Stomach smooth muscle (tissue), 2 donors: ENCODE measurements at regions not wholly inside any gene's neighbourhood (a gene's known extent, or its start where the extent isn't known, plus 50 kb on each side); places are given as distances from the start of the nearest gene placed in this dataset.
"Not testable (repeated sequence)": the region's sequence is repeated elsewhere in the genome, so short reads cannot be mapped to it uniquely, and the experiment has no call there.

Experiments
- H3K27ac ChIP-seq: one replicate; pipeline ENCODE4 v1.7.0; 2013; ENCODE audit warnings: mild to moderate bottlenecking, low read length, inconsistent platforms
- H3K27me3 ChIP-seq, 2 donors: one replicate each; pipeline ENCODE4 v1.7.0; 2013; ENCODE audit warnings: low read length in 2 of 2; ENCODE audit not compliant: insufficient read depth in 2 of 2, control insufficient read depth in 1 of 2
- H3K36me3 ChIP-seq, 2 donors: one replicate each; pipeline ENCODE4 v1.7.0; 2013; ENCODE audit warnings: low read length in 2 of 2; ENCODE audit not compliant: control insufficient read depth in 2 of 2, insufficient read depth in 2 of 2
- H3K4me1 ChIP-seq: one replicate; pipeline ENCODE4 v1.7.0; 2013; ENCODE audit warnings: low read length; ENCODE audit not compliant: control insufficient read depth, insufficient read depth
- H3K4me3 ChIP-seq, 2 donors: one replicate each; pipeline ENCODE4 v1.7.0; 2013; ENCODE audit warnings: low read length in 2 of 2
- H3K9ac ChIP-seq, 2 donors: one replicate each; pipeline ENCODE4 v1.7.0; 2013; ENCODE audit warnings: low read length in 2 of 2, mild to moderate bottlenecking in 1 of 2
- H3K9me3 ChIP-seq, 2 donors: one replicate each; pipeline ENCODE4 v1.7.0; 2013; ENCODE audit warnings: low read length in 2 of 2; ENCODE audit not compliant: control insufficient read depth in 2 of 2
- donor health status: healthy.
- donor health status: Pancreatic carcinoma.

- Histone ChIP-seq H3K27me3 (no peaks in the 10 kb centered on the region), H3K36me3 (no peaks in the 10 kb centered on the region), H3K4me3 (no peak overlapping the region), H3K9ac (no peak overlapping the region), H3K9me3 (no peaks in the 10 kb centered on the region), H3K4me1 (peaks cover 3% of the 10 kb centered on the region), H3K27ac (no peak overlapping the region)
These were observed 791.1 kb downstream of the AACS start for GRCh38 chr12:125856366-125856765.

GRCh38 chr12:125856896-125857295, 791.7 kb downstream of the AACS start:
- Histone ChIP-seq H3K9ac (no peak overlapping the region), H3K9me3 (no peaks in the 10 kb centered on the region), H3K27me3 (no peaks in the 10 kb centered on the region), H3K4me1 (peaks cover 3% of the 10 kb centered on the region), H3K4me3 (no peak overlapping the region), H3K27ac (no peak overlapping the region), H3K36me3 (no peaks in the 10 kb centered on the region)

- peaks cover 3% of the 10 kb centered on the region for H3K4me1 ChIP-seq
- no peak overlapping the region for H3K27ac ChIP-seq
- H3K36me3 ChIP-seq = no peaks in the 10 kb centered on the region
- no peak overlapping the region for H3K4me3 ChIP-seq
- no peaks in the 10 kb centered on the region for H3K9me3 ChIP-seq
- H3K9ac ChIP-seq = no peak overlapping the region
- no peaks in the 10 kb centered on the region for H3K27me3 ChIP-seq
These were observed 795.5 kb downstream of the AACS start for GRCh38 chr12:125860672-125861288.

GRCh38 chr12:125861299-125862281, 796.4 kb downstream of the AACS start:
- H3K9ac ChIP-seq = no peak overlapping the region
- peak overlapping the region in 1 of 2 donors; percentile 55 for H3K4me3 ChIP-seq
- no peak overlapping the region for H3K27ac ChIP-seq
- peaks cover 3% of the 10 kb centered on the region for H3K4me1 ChIP-seq
- no peaks in the 10 kb centered on the region for H3K27me3 ChIP-seq
- H3K36me3 ChIP-seq = no peaks in the 10 kb centered on the region
- no peaks in the 10 kb centered on the region for H3K9me3 ChIP-seq

GRCh38 chr12:125865236-125865635, 800.0 kb downstream of the AACS start:
- H3K27ac ChIP-seq, H3K9me3 ChIP-seq, H3K27me3 ChIP-seq, H3K36me3 ChIP-seq, H3K9ac ChIP-seq, H3K4me1 ChIP-seq, H3K4me3 ChIP-seq: not testable (repeated sequence)

GRCh38 chr12:125871811-125872594, 806.8 kb downstream of the AACS start:
- H3K4me3 ChIP-seq = no peak overlapping the region
- no peaks in the 10 kb centered on the region for H3K4me1 ChIP-seq
- H3K36me3 ChIP-seq = no peaks in the 10 kb centered on the region
- no peak overlapping the region for H3K27ac ChIP-seq
- H3K9me3 ChIP-seq = peaks cover 3% of the 10 kb centered on the region in 2 donors
- H3K9ac ChIP-seq = no peak overlapping the region
- H3K27me3 ChIP-seq = no peaks in the 10 kb centered on the region

GRCh38 chr12:125873016-125873415, 807.8 kb downstream of the AACS start:
- no peaks in the 10 kb centered on the region for H3K27me3 ChIP-seq
- H3K4me1 ChIP-seq = no peaks in the 10 kb centered on the region
- H3K4me3 ChIP-seq = no peak overlapping the region
- H3K9ac ChIP-seq = no peak overlapping the region
- peaks cover 3% of the 10 kb centered on the region in 2 donors for H3K9me3 ChIP-seq
- H3K36me3 ChIP-seq = no peaks in the 10 kb centered on the region
- no peak overlapping the region for H3K27ac ChIP-seq

- Histone ChIP-seq H3K27me3 (no peaks in the 10 kb centered on the region), H3K9ac (no peak overlapping the region), H3K4me3 (no peak overlapping the region), H3K36me3 (no peaks in the 10 kb centered on the region), H3K27ac (no peak overlapping the region), H3K4me1 (no peaks in the 10 kb centered on the region), H3K9me3 (peaks cover 3% of the 10 kb centered on the region in 2 donors)
These were observed 813.2 kb downstream of the AACS start for GRCh38 chr12:125878483-125878882.

GRCh38 chr12:125882141-125882540, 816.9 kb downstream of the AACS start:
- Histone ChIP-seq H3K27ac (no peak overlapping the region), H3K27me3 (no peaks in the 10 kb centered on the region), H3K4me3 (no peak overlapping the region), H3K4me1 (no peaks in the 10 kb centered on the region), H3K9ac (no peak overlapping the region), H3K36me3 (no peaks in the 10 kb centered on the region), H3K9me3 (no peaks in the 10 kb centered on the region)

- Histone ChIP-seq H3K36me3 (no peaks in the 10 kb centered on the region), H3K9ac (no peak overlapping the region), H3K4me1 (peaks cover 10% of the 10 kb centered on the region), H3K27ac (no peak overlapping the region), H3K4me3 (no peak overlapping the region), H3K27me3 (no peaks in the 10 kb centered on the region), H3K9me3 (no peaks in the 10 kb centered on the region)
These were observed 823.7 kb downstream of the AACS start for GRCh38 chr12:125888921-125889320.
